Peyer's patch (tissue), 4 donors: ENCODE measurements at regions not wholly inside any gene's neighbourhood (a gene's known extent, or its start where the extent isn't known, plus 50 kb on each side); places are given as distances from the start of the nearest gene placed in this dataset.

Source experiments
- DNase-seq, 3 donors: peaks; one replicate each; pipeline ENCODE4 v3.0.0-alpha.2; 2017 to 2019
- H3K27ac ChIP-seq, 4 donors: fragments of 200-600 bp; sonication (generic); one replicate each; pipeline ENCODE4 v1.5.1; 2016 to 2019
- H3K27me3 ChIP-seq, 2 donors: fragments of 200-600 bp; sonication (generic); one replicate each; pipeline ENCODE4 v1.5.1; 2019
- H3K36me3 ChIP-seq, 3 donors: fragments of 200-600 bp; sonication (generic); one replicate each; pipeline ENCODE4 v1.5.1; 2016 to 2019
- H3K4me1 ChIP-seq, 4 donors: fragments of 200-600 bp; sonication (generic); one replicate each; pipeline ENCODE4 v1.5.1; 2016 to 2019
- H3K4me3 ChIP-seq, 4 donors: fragments of 200-600 bp; sonication (generic); 1 replicate in 3 of 4; 2 replicates in 1 of 4; pipeline ENCODE4 v1.5.1; 2016 to 2019; ENCODE audit warnings: mild to moderate bottlenecking in 1 of 4
- H3K9me3 ChIP-seq, 4 donors: fragments of 200-600 bp; sonication (generic); one replicate each; pipeline ENCODE4 v1.5.1; 2016 to 2019; ENCODE audit warnings: mild to moderate bottlenecking in 1 of 4
- CTCF ChIP-seq, 6 experiments: fragments of 450-650 bp in 4 of 6; fragments of 200-600 bp in 2 of 6; sonication (generic) in 1 of 6; IDR thresholded peaks; one replicate each; pipeline ENCODE4 v1.5.1; 2017 to 2019; ENCODE audit warnings: antibody characterized with exemption in 6 of 6, mild to moderate bottlenecking in 3 of 6, moderate library complexity in 1 of 6
- POLR2A ChIP-seq, 2 donors: fragments of 450-650 bp; IDR thresholded peaks; one replicate each; pipeline ENCODE4 v1.5.1; 2017; ENCODE audit warnings: antibody characterized with exemption in 2 of 2, mild to moderate bottlenecking in 2 of 2, moderate library complexity in 2 of 2

- Histone ChIP-seq H3K9me3 (no peaks in the 10 kb centered on the region), H3K36me3 (no peaks in the 10 kb centered on the region), H3K27me3 (no peaks in the 10 kb centered on the region), H3K4me3 (no peak overlapping the region), H3K4me1 (no peaks in the 10 kb centered on the region), H3K27ac (no peak overlapping the region)
- no peak for DNase-seq
- TF ChIP-seq POLR2A (IDR thresholded peaks at IDR 0.05): no peak
- no peak for TF ChIP-seq CTCF (IDR thresholded peaks at IDR 0.05)
These were observed 390.1 kb upstream of the B3GAT1 start for GRCh38 chr11:134802116-134802515.

GRCh38 chr11:134801570-134801969, 389.5 kb upstream of the B3GAT1 start:
- Histone ChIP-seq H3K4me1 (no peaks in the 10 kb centered on the region), H3K4me3 (no peak overlapping the region), H3K27ac (no peak overlapping the region), H3K27me3 (no peaks in the 10 kb centered on the region), H3K36me3 (no peaks in the 10 kb centered on the region), H3K9me3 (no peaks in the 10 kb centered on the region)
- TF ChIP-seq CTCF (IDR thresholded peaks at IDR 0.05) (no peak), POLR2A (IDR thresholded peaks at IDR 0.05) (no peak)
- DNase-seq: no peak

GRCh38 chr11:134800826-134801225, 388.8 kb upstream of the B3GAT1 start:
- no peak overlapping the region for H3K4me3 ChIP-seq
- TF ChIP-seq POLR2A (IDR thresholded peaks at IDR 0.05): no peak
- no peak for TF ChIP-seq CTCF (IDR thresholded peaks at IDR 0.05)
- H3K27ac ChIP-seq: no peak overlapping the region
- H3K4me1 ChIP-seq: no peaks in the 10 kb centered on the region
- DNase-seq: no peak
- H3K9me3 ChIP-seq: no peaks in the 10 kb centered on the region
- H3K27me3 ChIP-seq: no peaks in the 10 kb centered on the region
- H3K36me3 ChIP-seq: no peaks in the 10 kb centered on the region

- H3K27ac ChIP-seq: no peak overlapping the region
- no peak overlapping the region for H3K4me3 ChIP-seq
- no peaks in the 10 kb centered on the region for H3K4me1 ChIP-seq
- no peaks in the 10 kb centered on the region for H3K36me3 ChIP-seq
- TF ChIP-seq POLR2A (IDR thresholded peaks at IDR 0.05) (no peak), CTCF (IDR thresholded peaks at IDR 0.05) (no peak)
- no peaks in the 10 kb centered on the region for H3K9me3 ChIP-seq
- H3K27me3 ChIP-seq: no peaks in the 10 kb centered on the region
- no peak for DNase-seq
These were observed 388.1 kb upstream of the B3GAT1 start for GRCh38 chr11:134800130-134800529.

- no peaks in the 10 kb centered on the region for H3K4me1 ChIP-seq
- H3K27ac ChIP-seq: no peak overlapping the region
- no peak for TF ChIP-seq CTCF (IDR thresholded peaks at IDR 0.05)
- TF ChIP-seq POLR2A (IDR thresholded peaks at IDR 0.05): no peak
These were observed 387.3 kb upstream of the B3GAT1 start for GRCh38 chr11:134799386-134799785.

GRCh38 chr11:134797411-134798089, 385.5 kb upstream of the B3GAT1 start:
- Histone ChIP-seq H3K27ac (no peak overlapping the region), H3K9me3 (no peaks in the 10 kb centered on the region), H3K4me1 (no peaks in the 10 kb centered on the region), H3K36me3 (no peaks in the 10 kb centered on the region), H3K4me3 (no peak overlapping the region), H3K27me3 (no peaks in the 10 kb centered on the region)
- DNase-seq: no peak
- TF ChIP-seq POLR2A (IDR thresholded peaks at IDR 0.05) (no peak), CTCF (IDR thresholded peaks at IDR 0.05) (no peak)

More at GRCh38 chr11:134799386-134799785, 387.3 kb upstream of the B3GAT1 start:
- Histone ChIP-seq H3K4me3 (no peak overlapping the region), H3K9me3 (no peaks in the 10 kb centered on the region), H3K36me3 (no peaks in the 10 kb centered on the region), H3K27me3 (no peaks in the 10 kb centered on the region)
- DNase-seq: no peak
